Endothelial cell (in vitro differentiated cells): ENCODE measurements at regions not wholly inside any gene's neighbourhood (a gene's known extent, or its start where the extent isn't known, plus 50 kb on each side); places are given as distances from the start of the nearest gene placed in this dataset.
A peak's percentile ranks its signal among the peaks of the same experiment; 100 is the strongest.

Source experiments
- DNase-seq: peaks from one replicate; pipeline ENCODE4 v3.0.0; 2021; ENCODE audit warnings: low spot score
- H3K27ac Mint-ChIP-seq: one replicate; pipeline ENCODE4 v1.8.0; 2021; ENCODE audit warnings: mixed read lengths, inconsistent platforms; ENCODE audit not compliant: unreplicated experiment
- H3K27me3 Mint-ChIP-seq: one replicate; pipeline ENCODE4 v1.8.0; 2021; ENCODE audit warnings: mild to moderate bottlenecking, moderate library complexity, mixed read lengths, inconsistent platforms; ENCODE audit not compliant: unreplicated experiment
- H3K36me3 Mint-ChIP-seq: one replicate; pipeline ENCODE4 v1.8.0; 2021; ENCODE audit warnings: mild to moderate bottlenecking, low read depth, mixed read lengths, inconsistent platforms; ENCODE audit not compliant: unreplicated experiment
- H3K4me1 Mint-ChIP-seq: one replicate; pipeline ENCODE4 v1.8.0; 2021; ENCODE audit warnings: mild to moderate bottlenecking, mixed read lengths, inconsistent platforms; ENCODE audit not compliant: unreplicated experiment
- H3K4me3 Mint-ChIP-seq: one replicate; pipeline ENCODE4 v1.8.0; 2021; ENCODE audit warnings: mild to moderate bottlenecking, mixed read lengths, inconsistent platforms; ENCODE audit not compliant: unreplicated experiment
- H3K9me3 Mint-ChIP-seq: one replicate; pipeline ENCODE4 v1.8.0; 2021; ENCODE audit warnings: mixed read lengths, inconsistent platforms; ENCODE audit not compliant: unreplicated experiment
- CTCF ChIP-seq: fragments of 200-600 bp; sonication (generic); IDR thresholded peaks from one replicate; pipeline ENCODE4 v1.5.0; 2021; ENCODE audit warnings: antibody characterized with exemption; ENCODE audit not compliant: unreplicated experiment

- no peak overlapping the region for H3K27ac Mint-ChIP-seq
- no peak overlapping the region for H3K4me3 Mint-ChIP-seq
- peak; percentile 43 for TF ChIP-seq CTCF
- H3K36me3 Mint-ChIP-seq: no peaks in the 10 kb centered on the region
- no peaks in the 10 kb centered on the region for H3K9me3 Mint-ChIP-seq
- H3K27me3 Mint-ChIP-seq: no peaks in the 10 kb centered on the region
- H3K4me1 Mint-ChIP-seq: no peaks in the 10 kb centered on the region
- no peak for DNase-seq
Observed at GRCh38 chr20:11585752-11586352, 331.8 kb upstream of the BTBD3 start.

- H3K27ac Mint-ChIP-seq: no peak overlapping the region
- no peaks in the 10 kb centered on the region for H3K4me1 Mint-ChIP-seq
- no peaks in the 10 kb centered on the region for H3K27me3 Mint-ChIP-seq
- H3K4me3 Mint-ChIP-seq: no peak overlapping the region
- TF ChIP-seq CTCF: no peak
- no peak for DNase-seq
- H3K9me3 Mint-ChIP-seq: no peaks in the 10 kb centered on the region
- H3K36me3 Mint-ChIP-seq: no peaks in the 10 kb centered on the region
Observed at GRCh38 chr20:11588875-11589274, 328.8 kb upstream of the BTBD3 start.

GRCh38 chr20:11591965-11592364, 325.7 kb upstream of the BTBD3 start:
- no peak for TF ChIP-seq CTCF
- Mint-ChIP-seq H3K4me3 (no peak overlapping the region), H3K9me3 (no peaks in the 10 kb centered on the region), H3K27ac (no peak overlapping the region), H3K27me3 (peaks cover 2% of the 10 kb centered on the region), H3K4me1 (no peaks in the 10 kb centered on the region), H3K36me3 (no peaks in the 10 kb centered on the region)
- DNase-seq: no peak

GRCh38 chr20:11604339-11604738, 313.4 kb upstream of the BTBD3 start:
- no peaks in the 10 kb centered on the region for H3K36me3 Mint-ChIP-seq
- no peaks in the 10 kb centered on the region for H3K9me3 Mint-ChIP-seq
- peaks cover 4% of the 10 kb centered on the region for H3K4me1 Mint-ChIP-seq
- H3K27ac Mint-ChIP-seq: no peak overlapping the region
- H3K4me3 Mint-ChIP-seq: no peak overlapping the region
- H3K27me3 Mint-ChIP-seq: no peaks in the 10 kb centered on the region
- no peak for TF ChIP-seq CTCF
- no peak for DNase-seq

GRCh38 chr20:11607047-11607446, 310.6 kb upstream of the BTBD3 start:
- Mint-ChIP-seq H3K9me3 (no peaks in the 10 kb centered on the region), H3K4me3 (no peak overlapping the region), H3K36me3 (no peaks in the 10 kb centered on the region), H3K27me3 (no peaks in the 10 kb centered on the region), H3K27ac (no peak overlapping the region), H3K4me1 (peaks cover 4% of the 10 kb centered on the region)
- TF ChIP-seq CTCF: no peak
- DNase-seq: no peak
